BLaER1 (cell line): ENCODE measurements at regions not wholly inside any gene's neighbourhood (a gene's known extent, or its start where the extent isn't known, plus 50 kb on each side); places are given as distances from the start of the nearest gene placed in this dataset.
"Not testable (repeated sequence)": the region's sequence is repeated elsewhere in the genome, so short reads cannot be mapped to it uniquely, and the experiment has no call there.

ENCODE experiments used
- H3K27ac ChIP-seq: shearing (Covaris generic); formaldehyde crosslinking; 2 replicates; pipeline ENCODE4 v1.8.1; 2022
- H3K27me3 ChIP-seq: shearing (Covaris generic); formaldehyde crosslinking; 2 replicates; pipeline ENCODE4 v1.8.1; 2022
- H3K36me3 ChIP-seq: shearing (Covaris generic); formaldehyde crosslinking; 2 replicates; pipeline ENCODE4 v1.8.1; 2022
- H3K4me1 ChIP-seq: shearing (Covaris generic); formaldehyde crosslinking; 2 replicates; pipeline ENCODE4 v1.8.1; 2022
- H3K4me2 ChIP-seq: shearing (Covaris generic); formaldehyde crosslinking; 2 replicates; pipeline ENCODE4 v1.8.1; 2022
- H3K4me3 ChIP-seq: shearing (Covaris generic); formaldehyde crosslinking; 2 replicates; pipeline ENCODE4 v1.8.1; 2022
- H3K9ac ChIP-seq: shearing (Covaris generic); formaldehyde crosslinking; 2 replicates; pipeline ENCODE4 v1.8.1; 2022
- H3K9me3 ChIP-seq: shearing (Covaris generic); formaldehyde crosslinking; 2 replicates; pipeline ENCODE4 v1.8.1; 2022
- H4K20me1 ChIP-seq: shearing (Covaris generic); formaldehyde crosslinking; 2 replicates; pipeline ENCODE4 v1.8.1; 2022
- Cebpa-rat ChIP-seq: shearing (Covaris generic); IDR thresholded peaks from 2 replicates; pipeline ENCODE4 v1.8.1; 2022

DNA sequence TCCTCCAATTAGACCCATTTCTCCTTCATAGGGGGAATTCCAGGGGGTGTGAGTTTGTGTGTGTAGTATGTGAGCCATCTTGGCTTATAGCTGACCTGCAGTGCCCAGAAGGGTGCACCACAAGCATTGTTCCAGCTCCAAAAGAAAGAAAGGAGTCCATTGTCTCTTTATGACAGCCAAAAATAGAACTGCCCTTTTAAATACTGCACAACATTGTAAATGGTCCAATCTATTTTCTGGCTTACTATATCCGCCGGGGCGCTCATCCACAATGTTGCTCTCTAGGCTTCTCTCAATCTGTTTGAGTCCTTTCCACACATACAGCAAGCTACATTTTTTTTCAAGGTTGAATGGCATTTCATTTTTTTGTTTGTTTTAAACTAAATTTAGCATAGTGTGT, 517.5 kb downstream of the STK39 start:
- Histone ChIP-seq H3K36me3 (no peaks in the 10 kb centered on the region), H3K27me3 (no peaks in the 10 kb centered on the region), H3K4me1 (no peaks in the 10 kb centered on the region), H4K20me1 (no peaks in the 10 kb centered on the region), H3K27ac (no peak overlapping the region), H3K4me2 (no peak overlapping the region), H3K9ac (no peak overlapping the region), H3K9me3 (no peaks in the 10 kb centered on the region), H3K4me3 (no peak overlapping the region)
- TF ChIP-seq Cebpa-rat: no peak

DNA sequence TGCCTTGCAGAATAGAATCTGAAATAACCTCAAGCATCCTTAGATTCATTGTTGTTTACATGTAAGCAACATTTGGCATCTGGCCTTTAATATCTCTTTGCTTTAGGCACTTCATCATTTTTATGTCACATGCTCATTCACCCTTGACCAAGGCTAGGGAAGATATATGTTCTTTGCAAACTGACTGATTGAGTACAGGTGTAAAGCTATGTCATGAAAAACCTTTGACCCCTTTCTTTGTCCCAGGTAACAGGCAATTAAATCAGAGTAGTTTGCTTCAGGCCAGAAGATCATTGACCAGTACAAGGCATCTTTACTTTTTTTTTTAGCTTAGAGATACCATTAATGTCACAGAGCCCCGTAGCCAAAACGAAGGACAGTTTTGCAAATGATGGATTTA, 520.6 kb downstream of the STK39 start:
- Histone ChIP-seq H3K27ac (no peak overlapping the region), H4K20me1 (no peaks in the 10 kb centered on the region), H3K9ac (no peak overlapping the region), H3K4me2 (no peak overlapping the region), H3K36me3 (no peaks in the 10 kb centered on the region), H3K4me1 (no peaks in the 10 kb centered on the region), H3K9me3 (no peaks in the 10 kb centered on the region), H3K27me3 (no peaks in the 10 kb centered on the region), H3K4me3 (no peak overlapping the region)
- TF ChIP-seq Cebpa-rat: no peak

DNA sequence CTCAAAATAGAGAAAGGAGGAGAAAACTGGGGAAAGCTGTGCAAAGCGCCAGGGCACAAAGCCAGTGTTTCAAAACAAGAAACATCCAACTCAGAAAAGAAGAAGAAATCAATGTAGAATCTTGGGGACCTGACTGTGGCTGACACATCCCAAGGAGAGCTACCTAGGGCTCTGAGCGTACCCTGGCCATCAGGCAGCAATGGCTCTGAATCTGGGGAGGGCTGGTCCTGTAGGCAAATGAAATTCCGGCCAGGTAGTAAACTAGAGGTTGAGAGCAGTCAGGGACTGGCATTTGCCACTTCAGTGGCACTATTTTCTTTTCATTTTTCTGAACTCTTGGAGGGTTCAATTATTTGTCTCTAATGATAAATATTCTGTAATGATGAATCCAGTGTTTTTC, 525.8 kb downstream of the STK39 start:
- H3K36me3 ChIP-seq: no peaks in the 10 kb centered on the region
- H3K9me3 ChIP-seq: no peaks in the 10 kb centered on the region
- no peaks in the 10 kb centered on the region for H4K20me1 ChIP-seq
- H3K27me3 ChIP-seq: no peaks in the 10 kb centered on the region
- H3K9ac ChIP-seq: no peak overlapping the region
- H3K4me1 ChIP-seq: no peaks in the 10 kb centered on the region
- H3K4me3 ChIP-seq: no peak overlapping the region
- no peak overlapping the region for H3K27ac ChIP-seq
- no peak overlapping the region for H3K4me2 ChIP-seq
- no peak for TF ChIP-seq Cebpa-rat

DNA sequence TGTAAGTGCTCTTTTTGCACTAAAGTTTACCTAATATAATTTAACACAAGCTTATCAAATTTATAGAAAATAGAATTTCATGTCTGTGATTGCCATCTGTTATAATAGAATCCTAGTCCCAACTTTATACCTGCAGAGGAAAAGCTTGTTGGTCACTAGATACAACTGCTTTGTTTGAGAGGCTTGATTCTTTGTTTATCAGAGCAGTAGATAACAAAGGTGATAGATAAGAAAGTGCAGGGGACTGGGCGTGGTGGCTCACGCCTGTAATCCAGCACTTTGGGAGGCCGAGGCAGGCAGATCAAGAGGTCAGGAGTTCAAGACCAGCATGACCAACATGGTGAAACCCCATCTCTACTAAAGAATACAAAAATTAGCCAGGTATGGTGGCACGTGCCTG, 528.0 kb downstream of the STK39 start:
- no peak for TF ChIP-seq Cebpa-rat
- H3K27me3 ChIP-seq: no peaks in the 10 kb centered on the region
- H3K4me3 ChIP-seq: no peak overlapping the region
- no peak overlapping the region for H3K27ac ChIP-seq
- no peaks in the 10 kb centered on the region for H3K36me3 ChIP-seq
- H4K20me1 ChIP-seq: no peaks in the 10 kb centered on the region
- no peaks in the 10 kb centered on the region for H3K9me3 ChIP-seq
- H3K4me2 ChIP-seq: no peak overlapping the region
- no peaks in the 10 kb centered on the region for H3K4me1 ChIP-seq
- H3K9ac ChIP-seq: no peak overlapping the region

DNA sequence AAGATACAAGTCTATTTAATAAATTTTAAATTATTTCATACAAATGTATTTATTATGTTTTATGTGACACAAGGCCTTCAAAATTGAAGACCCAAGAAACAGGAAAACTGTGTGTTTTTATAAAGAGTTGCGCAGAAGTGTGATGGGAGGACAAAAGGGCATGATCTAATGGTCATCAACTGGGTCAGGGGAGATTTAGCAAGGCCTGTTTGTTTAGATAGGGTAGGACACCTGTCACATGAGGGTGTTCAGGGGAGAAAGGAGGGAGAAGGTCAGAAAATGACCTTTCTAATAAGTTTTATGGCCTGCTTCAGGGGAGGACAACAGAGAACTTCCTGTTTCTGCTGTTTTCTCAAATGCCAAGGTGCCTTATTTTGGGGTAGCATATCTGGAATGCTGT, 528.8 kb downstream of the STK39 start:
- Histone ChIP-seq H3K9me3 (no peaks in the 10 kb centered on the region), H3K9ac (no peak overlapping the region), H3K27me3 (no peaks in the 10 kb centered on the region), H3K4me2 (no peak overlapping the region), H3K4me3 (no peak overlapping the region), H3K4me1 (no peaks in the 10 kb centered on the region), H3K27ac (no peak overlapping the region), H3K36me3 (no peaks in the 10 kb centered on the region), H4K20me1 (no peaks in the 10 kb centered on the region)
- TF ChIP-seq Cebpa-rat: no peak

DNA sequence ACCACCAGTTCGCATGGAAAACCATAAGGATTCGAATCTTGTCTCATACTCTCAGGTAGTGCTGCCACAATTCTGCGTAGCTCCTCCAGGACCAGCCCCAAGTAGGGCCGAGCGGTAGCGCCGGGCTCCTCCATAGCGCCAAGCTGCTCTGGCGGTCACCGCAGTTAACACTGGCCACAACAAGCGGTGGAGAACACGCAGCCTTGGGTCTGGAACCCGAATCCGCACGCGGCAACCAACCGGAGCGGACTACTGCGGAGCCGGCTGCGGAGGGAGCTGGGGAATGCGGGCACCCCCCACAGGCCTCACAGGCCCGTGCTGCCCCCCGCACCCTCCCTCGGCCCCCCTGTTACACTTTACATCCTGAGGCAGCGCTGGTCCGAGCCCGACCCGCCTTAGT, 531.5 kb downstream of the STK39 start:
- H3K27me3 ChIP-seq: no peaks in the 10 kb centered on the region
- no peak overlapping the region for H3K4me2 ChIP-seq
- no peaks in the 10 kb centered on the region for H3K36me3 ChIP-seq
- no peaks in the 10 kb centered on the region for H3K9me3 ChIP-seq
- H3K9ac ChIP-seq: no peak overlapping the region
- no peak overlapping the region for H3K27ac ChIP-seq
- no peak for TF ChIP-seq Cebpa-rat
- no peaks in the 10 kb centered on the region for H4K20me1 ChIP-seq
- no peaks in the 10 kb centered on the region for H3K4me1 ChIP-seq
- H3K4me3 ChIP-seq: no peak overlapping the region

DNA sequence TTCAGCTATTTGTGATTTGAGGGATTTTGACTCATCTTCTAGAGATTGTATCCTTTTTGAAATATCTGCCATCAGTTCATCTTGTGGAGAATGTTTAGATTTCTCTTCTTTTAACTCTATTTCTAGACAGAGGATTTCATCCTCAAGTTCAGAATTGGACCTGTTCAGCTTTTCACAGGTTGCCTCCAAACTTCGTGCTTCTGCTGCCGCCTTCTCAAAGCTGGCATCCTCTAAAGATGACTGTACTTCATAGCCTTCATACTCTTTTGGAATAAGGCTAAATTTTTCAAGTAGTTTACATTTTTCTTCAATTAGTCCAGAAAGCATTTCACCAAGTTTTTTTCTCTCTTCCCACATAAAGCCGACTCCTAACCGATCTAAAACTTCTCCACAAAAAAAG, 531.9 kb downstream of the STK39 start:
- H3K9me3 ChIP-seq, H3K4me2 ChIP-seq, H3K9ac ChIP-seq, H3K27ac ChIP-seq, H3K27me3 ChIP-seq, H3K36me3 ChIP-seq, H3K4me3 ChIP-seq, H3K4me1 ChIP-seq, H4K20me1 ChIP-seq: not testable (repeated sequence)

DNA sequence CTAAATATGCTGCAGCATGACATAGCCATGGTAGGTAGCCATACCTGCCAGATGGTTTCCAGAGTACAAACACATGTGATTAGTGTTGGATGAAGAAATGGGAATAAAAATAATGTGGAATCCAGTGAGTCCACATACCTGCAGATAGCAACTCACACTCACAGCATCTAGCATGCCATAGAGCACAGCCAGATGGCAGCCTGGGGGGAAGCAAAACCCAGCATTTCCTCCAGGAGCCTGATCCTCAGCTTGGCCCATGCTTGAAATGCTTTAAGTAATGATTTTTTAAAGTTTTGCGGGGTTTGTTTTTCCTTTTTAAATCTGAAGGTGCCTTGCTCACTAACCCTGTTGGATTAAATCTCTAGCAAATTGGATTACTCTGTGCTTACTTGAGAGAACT, 535.1 kb downstream of the STK39 start:
- H3K4me3 ChIP-seq: no peak overlapping the region
- H3K9me3 ChIP-seq: no peaks in the 10 kb centered on the region
- no peak overlapping the region for H3K4me2 ChIP-seq
- no peak overlapping the region for H3K9ac ChIP-seq
- no peaks in the 10 kb centered on the region for H3K27me3 ChIP-seq
- H3K4me1 ChIP-seq: no peaks in the 10 kb centered on the region
- H3K36me3 ChIP-seq: no peaks in the 10 kb centered on the region
- TF ChIP-seq Cebpa-rat: no peak
- H3K27ac ChIP-seq: no peak overlapping the region
- H4K20me1 ChIP-seq: no peaks in the 10 kb centered on the region

DNA sequence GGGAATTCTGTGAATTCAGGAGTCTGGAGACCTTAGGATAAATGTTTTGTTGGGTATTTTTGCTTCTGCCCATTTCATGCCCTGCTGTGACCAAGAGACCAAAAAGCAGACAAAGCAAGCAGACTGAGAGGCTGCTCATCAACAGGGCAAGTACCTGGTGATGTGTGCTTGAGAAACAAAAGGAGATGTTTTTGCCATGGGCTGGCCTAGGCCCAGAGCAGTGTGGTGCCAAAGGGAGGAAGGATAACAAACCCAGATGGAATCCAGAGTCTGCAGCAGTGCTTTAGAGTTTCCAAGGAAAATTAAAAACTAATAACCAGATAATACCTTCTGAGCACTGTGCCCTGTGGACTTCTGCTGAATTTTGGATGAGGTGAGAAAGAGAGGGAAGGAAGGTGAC, 538.4 kb downstream of the STK39 start:
- Histone ChIP-seq H3K27me3 (no peaks in the 10 kb centered on the region), H3K9ac (no peak overlapping the region), H4K20me1 (no peaks in the 10 kb centered on the region), H3K27ac (no peak overlapping the region), H3K4me1 (no peaks in the 10 kb centered on the region), H3K36me3 (no peaks in the 10 kb centered on the region), H3K4me3 (no peak overlapping the region), H3K4me2 (no peak overlapping the region), H3K9me3 (no peaks in the 10 kb centered on the region)
- no peak for TF ChIP-seq Cebpa-rat

DNA sequence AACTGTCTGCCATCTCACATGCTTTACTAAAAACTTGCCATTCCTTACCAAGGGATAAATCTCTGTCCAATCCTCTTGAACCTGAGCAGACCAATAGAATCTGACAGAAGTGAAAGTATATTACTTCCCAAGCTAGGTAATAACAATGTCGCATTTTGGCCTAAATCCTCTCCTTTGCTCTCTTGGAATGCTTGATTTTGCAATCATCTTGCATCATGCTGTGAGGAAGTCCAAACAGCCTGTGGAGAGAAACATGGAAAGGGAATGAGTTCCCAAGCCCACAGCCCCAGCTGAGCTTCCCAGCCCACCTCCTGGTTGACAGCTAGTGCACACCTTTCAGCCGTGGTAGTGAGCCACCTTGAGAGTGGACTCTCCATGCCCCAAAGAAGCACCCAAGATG, 540.6 kb downstream of the STK39 start:
- H3K9me3 ChIP-seq: no peaks in the 10 kb centered on the region
- H3K36me3 ChIP-seq: no peaks in the 10 kb centered on the region
- no peaks in the 10 kb centered on the region for H3K27me3 ChIP-seq
- no peak overlapping the region for H3K27ac ChIP-seq
- no peaks in the 10 kb centered on the region for H4K20me1 ChIP-seq
- no peaks in the 10 kb centered on the region for H3K4me1 ChIP-seq
- H3K9ac ChIP-seq: no peak overlapping the region
- TF ChIP-seq Cebpa-rat: no peak
- H3K4me3 ChIP-seq: no peak overlapping the region
- no peak overlapping the region for H3K4me2 ChIP-seq

DNA sequence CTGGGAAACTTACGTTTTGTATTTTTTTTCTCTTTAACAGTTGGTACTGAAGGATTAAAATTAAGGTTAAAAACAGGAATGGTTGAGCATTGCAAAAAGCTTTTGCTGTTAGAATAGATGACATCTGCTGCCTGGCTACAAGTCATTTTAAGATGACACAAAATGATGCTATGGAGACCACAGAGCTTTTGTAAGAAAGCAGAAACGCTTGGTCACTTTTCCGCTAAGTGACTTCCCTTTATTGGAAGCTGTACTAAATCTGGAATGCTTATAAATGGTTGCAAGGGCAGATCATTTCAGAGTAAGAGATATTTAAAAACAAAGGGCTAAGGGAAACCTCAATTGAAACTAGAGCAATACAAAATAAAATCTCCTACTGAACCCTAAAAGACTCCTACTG, 544.0 kb downstream of the STK39 start:
- Histone ChIP-seq H3K4me3 (no peak overlapping the region), H3K4me1 (no peaks in the 10 kb centered on the region), H3K27me3 (no peaks in the 10 kb centered on the region), H3K9ac (no peak overlapping the region), H3K27ac (no peak overlapping the region), H3K4me2 (no peak overlapping the region), H4K20me1 (no peaks in the 10 kb centered on the region), H3K9me3 (no peaks in the 10 kb centered on the region), H3K36me3 (no peaks in the 10 kb centered on the region)
- no peak for TF ChIP-seq Cebpa-rat
